A673 (cell line): ENCODE measurements at regions not wholly inside any gene's neighbourhood (a gene's known extent, or its start where the extent isn't known, plus 50 kb on each side); places are given as distances from the start of the nearest gene placed in this dataset.

Experiments used
- CTCF ChIP-seq: fragments of 300-800, 200-600 bp; sonication (generic); conservative IDR thresholded peaks from 2 replicates; pipeline ENCODE4 v1.5.1; 2017; ENCODE audit warnings: low read depth, mild to moderate bottlenecking, antibody characterized with exemption, low read length, moderate library complexity, mixed read lengths
- EZH2 ChIP-seq: fragments of 200-600 bp; sonication (generic); IDR thresholded peaks from 2 replicates; pipeline ENCODE4 v1.6.1; 2017; ENCODE audit warnings: borderline replicate concordance, low read depth, mild to moderate bottlenecking, mixed read lengths, antibody characterized with exemption, low read length; ENCODE audit not compliant: poor library complexity, severe bottlenecking

- TF ChIP-seq CTCF: no peak
- no peak for TF ChIP-seq EZH2
Measured at GRCh38 chr2:155546721-155547555, 785.6 kb downstream of the NR4A2 start.
